ENCODE measurements at regions not wholly inside any gene's neighbourhood (a gene's known extent, or its start where the extent isn't known, plus 50 kb on each side); places are given as distances from the start of the nearest gene placed in this dataset.

- TF ChIP-seq TCF7L2 (IDR thresholded peaks at IDR 0.05; ENCODE audit: borderline replicate concordance, low read depth, low read length): no peak
- TF ChIP-seq ATF2 (tag by site-specific recombination; IDR thresholded peaks at IDR 0.05; ENCODE audit: low read depth): no peak
- TF ChIP-seq CTCF (tag by site-specific recombination; IDR thresholded peaks at IDR 0.05): no peak
These were observed 85.5 kb upstream of the CACNA1E start for GRCh38 chr1:181397845-181398244.
